Naive thymus-derived CD4-positive, alpha-beta T cell (primary cell): ENCODE measurements at regions not wholly inside any gene's neighbourhood (a gene's known extent, or its start where the extent isn't known, plus 50 kb on each side); places are given as distances from the start of the nearest gene placed in this dataset.
A peak's percentile ranks its signal among the peaks of the same experiment; 100 is the strongest.

ENCODE experiments used
- ATAC-seq: fragments of 150-1000 bp; cut with Tn5 transposase; 2 replicates; pipeline ENCODE4 v1.10.0; 2021; ENCODE audit warnings: mild to moderate bottlenecking, moderate library complexity
- CTCF ChIA-PET: fragments of 350-600 bp; sonication (Branson Sonifier 250); formaldehyde crosslinking; loops from one replicate; lab custom pipeline; 2021; ENCODE audit warnings: antibody characterized with exemption; lab: Charles Lee
- POLR2A ChIA-PET: fragments of 350-600 bp; sonication (Branson Sonifier 250); formaldehyde crosslinking; loops from one replicate; lab custom pipeline; 2021; ENCODE audit warnings: antibody characterized with exemption, inconsistent platforms; lab: Charles Lee
- DNase-seq, 9 donors: peaks; one replicate each; pipeline versions ENCODE4 v3.0.0 to v3.0.0-alpha.2; 2020 to 2022; ENCODE audit warnings: mixed read lengths in 1 of 9
- H3K27ac ChIP-seq: one replicate; pipeline ENCODE4 v1.7.0; 2013; ENCODE audit warnings: mild to moderate bottlenecking, low read depth, low read length, moderate library complexity
- H3K27me3 ChIP-seq, 2 donors: one replicate each; pipeline ENCODE4 v1.7.0; 2013; ENCODE audit warnings: low read length in 2 of 2, mild to moderate bottlenecking in 2 of 2, moderate library complexity in 2 of 2; ENCODE audit not compliant: control insufficient read depth in 2 of 2, insufficient read depth in 2 of 2
- H3K36me3 ChIP-seq, 3 experiments: 1 replicate in 2 of 3; 2 replicates in 1 of 3; pipeline ENCODE4 v1.7.0; 2013; ENCODE audit warnings: low read length in 3 of 3, mild to moderate bottlenecking in 3 of 3, moderate library complexity in 1 of 3; ENCODE audit not compliant: insufficient read depth in 3 of 3, control insufficient read depth in 2 of 3
- H3K4me1 ChIP-seq, 2 donors: one replicate each; pipeline ENCODE4 v1.7.0; 2013; ENCODE audit warnings: low read length in 2 of 2, mild to moderate bottlenecking in 2 of 2, moderate library complexity in 1 of 2; ENCODE audit not compliant: control insufficient read depth in 2 of 2, insufficient read depth in 2 of 2
- H3K4me3 ChIP-seq: 2 replicates; pipeline ENCODE4 v1.7.0; 2013; ENCODE audit warnings: mild to moderate bottlenecking, low read length
- H3K9me3 ChIP-seq, 3 experiments: 1 replicate in 2 of 3; 2 replicates in 1 of 3; pipeline ENCODE4 v1.7.0; 2013; ENCODE audit warnings: low read length in 3 of 3; ENCODE audit not compliant: control insufficient read depth in 2 of 3
- H3K27ac Mint-ChIP-seq, 9 donors: one replicate each; pipeline ENCODE4 v1.8.0; 2020 to 2022; ENCODE audit warnings: mixed read lengths in 9 of 9, mild to moderate bottlenecking in 8 of 9, moderate library complexity in 5 of 9, inconsistent platforms in 2 of 9
- H3K27me3 Mint-ChIP-seq, 5 donors: one replicate each; pipeline ENCODE4 v1.8.0; 2021 to 2022; ENCODE audit warnings: mixed read lengths in 5 of 5, mild to moderate bottlenecking in 1 of 5
- H3K36me3 Mint-ChIP-seq, 5 donors: one replicate each; pipeline ENCODE4 v1.8.0; 2020 to 2022; ENCODE audit warnings: mixed read lengths in 5 of 5, mild to moderate bottlenecking in 3 of 5, inconsistent platforms in 1 of 5
- H3K4me1 Mint-ChIP-seq, 7 donors: one replicate each; pipeline ENCODE4 v1.8.0; 2020 to 2022; ENCODE audit warnings: mixed read lengths in 7 of 7, mild to moderate bottlenecking in 3 of 7, inconsistent platforms in 1 of 7
- H3K4me3 Mint-ChIP-seq, 10 donors: one replicate each; pipeline ENCODE4 v1.8.0; 2020 to 2022; ENCODE audit warnings: mild to moderate bottlenecking in 10 of 10, mixed read lengths in 10 of 10, moderate library complexity in 6 of 10, inconsistent platforms in 2 of 10
- H3K9me3 Mint-ChIP-seq, 11 donors: one replicate each; pipeline ENCODE4 v1.8.0; 2020 to 2022; ENCODE audit warnings: mixed read lengths in 11 of 11, mild to moderate bottlenecking in 4 of 11, inconsistent platforms in 1 of 11, moderate library complexity in 1 of 11
- intact Hi-C, 2 donors: fragments of 100-400 bp; cut with micrococcal nuclease; formaldehyde crosslinking; loops; one replicate each; pipeline ENCODE4 v1.15.1; 2023

DNA sequence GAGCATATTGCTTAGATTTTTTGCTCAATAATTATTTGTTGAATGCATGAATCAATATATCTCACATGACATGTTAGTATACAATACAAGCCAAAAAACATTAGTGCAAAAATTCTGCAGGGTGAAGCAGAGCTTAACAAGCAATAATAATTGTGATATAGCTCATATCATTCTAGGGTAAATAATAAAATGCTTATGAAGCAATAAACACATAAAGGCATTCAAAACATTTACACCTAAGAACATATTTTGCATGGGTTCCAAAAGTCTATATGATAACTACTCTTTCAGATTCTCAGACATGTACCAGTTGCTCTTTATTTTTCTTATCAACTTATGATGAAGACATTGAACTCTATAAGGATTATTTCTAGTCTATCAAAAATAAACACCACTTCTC is 886.2 kb downstream of the TRHDE start:
- Histone ChIP-seq H3K36me3 (no peaks in the 10 kb centered on the region), H3K9me3 (no peaks in the 10 kb centered on the region), H3K4me3 (no peak overlapping the region), H3K4me1 (no peaks in the 10 kb centered on the region), H3K27me3 (no peaks in the 10 kb centered on the region), H3K27ac (no peak overlapping the region)
- H3K4me3 Mint-ChIP-seq, result no peak overlapping the region
- peaks cover 0 to 9% (median 4%) of the 10 kb centered on the region in 11 donors for H3K9me3 Mint-ChIP-seq
- H3K27me3 Mint-ChIP-seq, result no peaks in the 10 kb centered on the region
- no peaks in the 10 kb centered on the region for H3K36me3 Mint-ChIP-seq
- H3K4me1 Mint-ChIP-seq, result no peaks in the 10 kb centered on the region
- intact Hi-C loops, result no loop called here
- CTCF ChIA-PET, result no interaction called here
- no peak for ATAC-seq
- no peak for DNase-seq
- H3K27ac Mint-ChIP-seq, result no peak overlapping the region
- POLR2A ChIA-PET, result no interaction called here

GRCh38 chr12:73159954-73160353 is 887.8 kb downstream of the TRHDE start:
- Mint-ChIP-seq H3K27me3 (no peaks in the 10 kb centered on the region), H3K27ac (no peak overlapping the region), H3K4me1 (no peaks in the 10 kb centered on the region), H3K9me3 (peaks cover 0 to 13% (median 5%) of the 10 kb centered on the region in 11 donors), H3K4me3 (no peak overlapping the region), H3K36me3 (no peaks in the 10 kb centered on the region)
- DNase-seq (no peak), ATAC-seq (no peak)
- no peaks in the 10 kb centered on the region for H3K4me1 ChIP-seq
- H3K9me3 ChIP-seq, result no peaks in the 10 kb centered on the region
- H3K27ac ChIP-seq, result no peak overlapping the region
- no peaks in the 10 kb centered on the region for H3K36me3 ChIP-seq
- intact Hi-C loops, result no loop called here
- no peaks in the 10 kb centered on the region for H3K27me3 ChIP-seq
- ChIA-PET POLR2A (no interaction called here), CTCF (no interaction called here)
- no peak overlapping the region for H3K4me3 ChIP-seq

DNA sequence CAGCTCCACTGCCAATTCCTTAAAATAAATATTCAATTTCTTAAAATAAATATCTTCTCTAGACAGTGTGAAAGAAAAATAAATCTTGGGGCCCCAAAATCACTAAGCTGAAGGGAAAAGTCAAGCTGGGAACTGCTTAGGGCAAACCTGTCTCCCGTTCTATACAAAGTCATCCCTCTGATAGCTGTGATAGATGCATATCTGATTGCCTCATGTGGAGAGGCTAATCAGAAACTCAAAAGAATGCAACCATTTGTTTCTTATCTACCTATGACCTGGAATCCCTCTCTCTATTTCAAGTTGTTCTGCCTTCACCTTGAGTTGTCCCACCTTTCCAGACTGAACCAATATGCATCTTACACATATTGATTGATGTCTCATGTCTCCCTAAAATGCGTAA is 889.8 kb downstream of the TRHDE start:
- Mint-ChIP-seq H3K9me3 (peaks cover 0 to 13% (median 5%) of the 10 kb centered on the region in 11 donors), H3K27ac (no peak overlapping the region), H3K4me3 (no peak overlapping the region), H3K27me3 (no peaks in the 10 kb centered on the region), H3K36me3 (no peaks in the 10 kb centered on the region), H3K4me1 (no peaks in the 10 kb centered on the region)
- H3K9me3 ChIP-seq, result no peaks in the 10 kb centered on the region
- no peak for ATAC-seq
- H3K4me1 ChIP-seq, result no peaks in the 10 kb centered on the region
- H3K27me3 ChIP-seq, result no peaks in the 10 kb centered on the region
- no peaks in the 10 kb centered on the region for H3K36me3 ChIP-seq
- H3K4me3 ChIP-seq, result no peak overlapping the region
- POLR2A ChIA-PET, result no interaction called here
- intact Hi-C loops, result no loop called here
- H3K27ac ChIP-seq, result no peak overlapping the region
- no peak for DNase-seq
- CTCF ChIA-PET, result no interaction called here

GRCh38 chr12:73180734-73181133 is 908.6 kb downstream of the TRHDE start:
- Histone ChIP-seq H3K27me3 (no peaks in the 10 kb centered on the region), H3K9me3 (peaks cover 0 to 4% (median 0%) of the 10 kb centered on the region in 3 experiments), H3K36me3 (no peaks in the 10 kb centered on the region), H3K27ac (no peak overlapping the region), H3K4me1 (no peaks in the 10 kb centered on the region), H3K4me3 (no peak overlapping the region)
- Mint-ChIP-seq H3K27me3 (no peaks in the 10 kb centered on the region), H3K27ac (no peak overlapping the region), H3K9me3 (peaks cover 2 to 34% (median 19%) of the 10 kb centered on the region in 11 donors), H3K36me3 (no peaks in the 10 kb centered on the region), H3K4me3 (no peak overlapping the region), H3K4me1 (no peaks in the 10 kb centered on the region)
- intact Hi-C loops, result no loop called here
- DNase-seq (no peak), ATAC-seq (no peak)
- ChIA-PET CTCF (no interaction called here), POLR2A (no interaction called here)

DNA sequence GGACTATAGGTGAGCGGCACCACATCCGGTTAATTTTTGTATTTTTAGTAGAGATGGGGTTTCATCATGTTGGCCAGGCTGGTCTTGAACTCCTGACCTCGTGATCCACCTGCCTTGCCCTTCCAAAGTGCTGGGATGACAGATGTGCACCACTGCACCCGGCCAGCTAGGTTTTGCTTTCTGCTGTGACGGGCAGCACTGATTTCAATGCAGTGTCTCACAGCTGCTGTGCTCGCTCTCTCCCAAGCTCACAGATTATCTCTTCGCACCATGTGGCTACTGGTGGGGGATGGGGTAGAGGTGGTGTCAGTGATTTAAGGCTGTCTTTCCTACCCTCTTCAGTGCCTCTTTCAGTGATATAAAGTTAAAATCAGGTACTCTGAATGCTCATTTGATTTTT is 909.1 kb downstream of the TRHDE start:
- H3K27ac Mint-ChIP-seq, result peak overlapping the region in 1 of 9 donors; percentile 9
- POLR2A ChIA-PET, result no interaction called here

DNA sequence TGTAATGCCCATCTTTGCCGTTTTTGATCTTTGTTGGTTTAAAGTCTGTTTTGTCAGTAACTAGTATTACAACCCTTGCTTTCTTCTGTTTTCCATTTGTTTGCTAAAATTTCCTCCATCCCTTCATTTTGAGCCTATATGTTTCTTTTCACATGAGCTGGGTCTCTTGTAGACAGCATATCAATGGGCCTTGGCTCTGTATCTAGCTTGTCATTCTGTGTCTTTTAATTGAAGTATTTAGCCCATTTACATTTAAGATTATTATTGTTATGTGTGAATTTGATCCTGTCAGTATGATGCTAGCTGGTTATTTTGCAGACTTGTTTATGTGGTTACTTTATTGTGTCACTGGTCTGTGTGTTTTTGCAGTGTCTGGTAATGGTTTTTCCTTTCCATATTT is 913.2 kb downstream of the TRHDE start:
- Histone ChIP-seq H3K9me3 (peaks cover 0 to 10% (median 0%) of the 10 kb centered on the region in 3 experiments), H3K27me3 (no peaks in the 10 kb centered on the region), H3K27ac (no peak overlapping the region), H3K4me3 (no peak overlapping the region), H3K36me3 (no peaks in the 10 kb centered on the region), H3K4me1 (no peaks in the 10 kb centered on the region)
- no peak for DNase-seq
- no peaks in the 10 kb centered on the region for H3K4me1 Mint-ChIP-seq
- no peaks in the 10 kb centered on the region for H3K27me3 Mint-ChIP-seq
- CTCF ChIA-PET, result no interaction called here
- intact Hi-C loops, result no loop called here
- peaks cover 0 to 5% (median 0%) of the 10 kb centered on the region in 5 donors for H3K36me3 Mint-ChIP-seq
- peaks cover 4 to 51% (median 28%) of the 10 kb centered on the region in 11 donors for H3K9me3 Mint-ChIP-seq
- H3K4me3 Mint-ChIP-seq, result no peak overlapping the region
- ATAC-seq, result no peak
- POLR2A ChIA-PET, result no interaction called here
- no peak overlapping the region for H3K27ac Mint-ChIP-seq

More for the DNA sequence above, 909.1 kb downstream of the TRHDE start:
- ATAC-seq (no peak), DNase-seq (no peak)
- H3K4me1 Mint-ChIP-seq, result no peaks in the 10 kb centered on the region
- CTCF ChIA-PET, result no interaction called here
- intact Hi-C loops, result no loop called here
- no peak overlapping the region for H3K4me3 ChIP-seq
- no peak overlapping the region for H3K4me3 Mint-ChIP-seq
- H3K27ac ChIP-seq, result no peak overlapping the region
- H3K27me3 Mint-ChIP-seq, result no peaks in the 10 kb centered on the region
- no peaks in the 10 kb centered on the region for H3K27me3 ChIP-seq
- peaks cover 0 to 9% (median 0%) of the 10 kb centered on the region in 3 experiments for H3K9me3 ChIP-seq
- H3K9me3 Mint-ChIP-seq, result peaks cover 2 to 39% (median 22%) of the 10 kb centered on the region in 11 donors
- H3K4me1 ChIP-seq, result no peaks in the 10 kb centered on the region
- H3K36me3 ChIP-seq, result no peaks in the 10 kb centered on the region
- H3K36me3 Mint-ChIP-seq, result peaks cover 0 to 2% (median 0%) of the 10 kb centered on the region in 5 donors

- Mint-ChIP-seq H3K27ac (no peak overlapping the region), H3K4me1 (no peaks in the 10 kb centered on the region), H3K27me3 (no peaks in the 10 kb centered on the region), H3K9me3 (peaks cover 4 to 52% (median 32%) of the 10 kb centered on the region in 11 donors), H3K4me3 (no peak overlapping the region), H3K36me3 (peaks cover 0 to 5% (median 0%) of the 10 kb centered on the region in 5 donors)
- no peak for ATAC-seq
- CTCF ChIA-PET, result no interaction called here
- no peak overlapping the region for H3K27ac ChIP-seq
- POLR2A ChIA-PET, result no interaction called here
- H3K9me3 ChIP-seq, result peaks cover 0 to 10% (median 0%) of the 10 kb centered on the region in 3 experiments
- intact Hi-C loops, result no loop called here
- H3K4me3 ChIP-seq, result no peak overlapping the region
- H3K4me1 ChIP-seq, result no peaks in the 10 kb centered on the region
- no peaks in the 10 kb centered on the region for H3K27me3 ChIP-seq
- DNase-seq, result no peak
- H3K36me3 ChIP-seq, result no peaks in the 10 kb centered on the region
Measured at GRCh38 chr12:73186272-73186671, 914.1 kb downstream of the TRHDE start.
